ENCODE measurements at regions not wholly inside any gene's neighbourhood (a gene's known extent, or its start where the extent isn't known, plus 50 kb on each side); places are given as distances from the start of the nearest gene placed in this dataset.
"Not testable (repeated sequence)": the region's sequence is repeated elsewhere in the genome, so short reads cannot be mapped to it uniquely, and the experiment has no call there.

DNA sequence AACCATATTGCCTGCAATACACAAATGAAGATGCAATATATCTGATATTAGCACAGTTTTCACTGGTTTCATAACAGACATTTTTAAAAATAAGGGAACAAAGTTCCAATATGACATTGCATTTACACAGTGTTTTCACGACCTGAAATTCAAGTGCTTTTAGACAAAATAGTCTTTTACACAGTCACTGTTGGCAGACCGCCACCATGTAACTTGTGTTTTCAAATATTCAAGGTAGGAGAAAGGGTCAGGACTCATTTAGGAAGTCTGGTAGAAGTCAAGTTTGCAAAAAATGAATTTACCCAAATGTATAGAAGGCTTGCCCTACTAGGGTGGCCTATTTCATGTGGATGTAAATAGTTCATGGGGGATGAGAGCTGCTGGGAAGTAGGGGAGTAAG, 98.1 kb upstream of the TAS2R1 start:
- no peaks in the 10 kb centered on the region for H3K9me3 ChIP-seq (ENCODE audit: control insufficient read depth in 4 of 4, low read length in 3 of 4)
- H3K27ac ChIP-seq (ENCODE audit: low read depth in 1 of 2, low read length in 2 of 2) = no peak overlapping the region
- DNase-seq (ENCODE audit: low spot score) = no peak
- no peaks in the 10 kb centered on the region for H3K27me3 ChIP-seq (ENCODE audit: control insufficient read depth in 4 of 4, insufficient read depth in 4 of 4, low read length in 3 of 4)
- TF ChIP-seq FOXA1 (IDR thresholded peaks at IDR 0.05) (no peak), YY1 (IDR thresholded peaks at IDR 0.05) (no peak)
- H3K36me3 ChIP-seq (ENCODE audit: control insufficient read depth in 4 of 4, insufficient read depth in 3 of 4, low read depth in 1 of 4, low read length in 3 of 4) = no peaks in the 10 kb centered on the region
- no peak overlapping the region for H3K9ac ChIP-seq (ENCODE audit: low read depth in 1 of 2, low read length in 2 of 2)
- H3K4me3 ChIP-seq (ENCODE audit: low read depth in 1 of 3, low read length in 3 of 3) = no peak overlapping the region
- 75% methylated on average over 2 of the region's 2 CpGs for WGBS
- no peaks in the 10 kb centered on the region for H3K4me1 ChIP-seq (ENCODE audit: control insufficient read depth in 4 of 4, insufficient read depth in 4 of 4, low read length in 3 of 4)

DNA sequence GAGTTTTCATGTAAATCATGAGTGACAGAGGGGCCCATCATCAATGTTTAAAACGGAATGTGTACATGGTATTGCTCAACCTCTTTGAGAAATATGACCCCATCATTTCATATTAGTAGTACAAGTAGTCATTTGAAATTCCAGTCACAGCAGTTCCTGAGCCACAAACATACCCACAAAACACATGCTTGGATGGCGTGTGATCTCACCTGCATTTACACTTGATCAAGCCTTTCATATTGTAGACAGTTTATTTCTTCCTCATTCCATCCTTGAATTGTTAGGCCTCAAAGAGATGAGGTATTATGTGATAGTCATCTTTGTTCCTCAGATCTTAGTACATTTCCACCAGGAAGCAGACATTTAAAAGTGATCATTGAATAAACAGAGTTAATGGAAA, 96.8 kb upstream of the TAS2R1 start:
- Histone ChIP-seq H3K4me3 (ENCODE audit: low read depth in 1 of 3, low read length in 3 of 3) (no peak overlapping the region), H3K27ac (ENCODE audit: low read depth in 1 of 2, low read length in 2 of 2) (no peak overlapping the region), H3K9me3 (ENCODE audit: control insufficient read depth in 4 of 4, low read length in 3 of 4) (no peaks in the 10 kb centered on the region), H3K4me1 (ENCODE audit: control insufficient read depth in 4 of 4, insufficient read depth in 4 of 4, low read length in 3 of 4) (no peaks in the 10 kb centered on the region), H3K9ac (ENCODE audit: low read depth in 1 of 2, low read length in 2 of 2) (no peak overlapping the region), H3K27me3 (ENCODE audit: control insufficient read depth in 4 of 4, insufficient read depth in 4 of 4, low read length in 3 of 4) (no peaks in the 10 kb centered on the region), H3K36me3 (ENCODE audit: control insufficient read depth in 4 of 4, insufficient read depth in 3 of 4, low read depth in 1 of 4, low read length in 3 of 4) (no peaks in the 10 kb centered on the region)
- no peak for DNase-seq (ENCODE audit: low spot score)
- TF ChIP-seq TAF1 (conservative IDR thresholded peaks at IDR 0.05) = no peak
- TF ChIP-seq EGR1 (IDR thresholded peaks at IDR 0.05; ENCODE audit: low read depth in 2 of 2) = no peak
- TF ChIP-seq, protein P1, sequence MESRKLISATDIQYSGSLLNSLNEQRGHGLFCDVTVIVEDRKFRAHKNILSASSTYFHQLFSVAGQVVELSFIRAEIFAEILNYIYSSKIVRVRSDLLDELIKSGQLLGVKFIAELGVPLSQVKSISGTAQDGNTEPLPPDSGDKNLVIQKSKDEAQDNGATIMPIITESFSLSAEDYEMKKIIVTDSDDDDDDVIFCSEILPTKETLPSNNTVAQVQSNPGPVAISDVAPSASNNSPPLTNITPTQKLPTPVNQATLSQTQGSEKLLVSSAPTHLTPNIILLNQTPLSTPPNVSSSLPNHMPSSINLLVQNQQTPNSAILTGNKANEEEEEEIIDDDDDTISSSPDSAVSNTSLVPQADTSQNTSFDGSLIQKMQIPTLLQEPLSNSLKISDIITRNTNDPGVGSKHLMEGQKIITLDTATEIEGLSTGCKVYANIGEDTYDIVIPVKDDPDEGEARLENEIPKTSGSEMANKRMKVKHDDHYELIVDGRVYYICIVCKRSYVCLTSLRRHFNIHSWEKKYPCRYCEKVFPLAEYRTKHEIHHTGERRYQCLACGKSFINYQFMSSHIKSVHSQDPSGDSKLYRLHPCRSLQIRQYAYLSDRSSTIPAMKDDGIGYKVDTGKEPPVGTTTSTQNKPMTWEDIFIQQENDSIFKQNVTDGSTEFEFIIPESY (IDR thresholded peaks at IDR 0.05) = no peak
- no peak for TF ChIP-seq RXRA (IDR thresholded peaks at IDR 0.05)
- TF ChIP-seq FOXA1 (IDR thresholded peaks at IDR 0.05) = no peak
- 73% methylated on average over 2 of the region's 2 CpGs for WGBS

DNA sequence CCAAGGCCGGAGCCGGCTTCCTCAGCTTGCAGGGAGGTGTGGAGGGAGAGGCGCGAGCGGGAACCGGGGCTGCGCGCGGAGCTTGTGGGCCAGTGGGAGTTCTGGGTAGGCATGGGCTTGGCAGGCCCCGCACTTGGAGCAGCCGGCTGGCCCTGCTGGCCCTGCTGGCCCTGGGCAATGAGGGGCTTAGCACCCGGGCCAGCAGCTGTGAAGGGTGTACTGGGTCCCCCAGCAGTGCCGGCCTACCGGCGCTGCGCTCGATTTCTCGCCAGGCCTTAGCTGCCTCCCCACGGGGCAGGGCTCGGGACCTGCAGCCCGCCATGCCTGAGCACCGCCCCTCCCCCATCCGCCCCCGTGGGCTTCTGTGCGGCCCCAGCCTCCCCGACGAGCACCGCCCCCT, 95.1 kb upstream of the TAS2R1 start:
- H3K27me3 ChIP-seq (ENCODE audit: control insufficient read depth in 4 of 4, insufficient read depth in 4 of 4, low read length in 3 of 4); H3K4me1 ChIP-seq (ENCODE audit: control insufficient read depth in 4 of 4, insufficient read depth in 4 of 4, low read length in 3 of 4); H3K4me3 ChIP-seq (ENCODE audit: low read depth in 1 of 3, low read length in 3 of 3); H3K27ac ChIP-seq (ENCODE audit: low read depth in 1 of 2, low read length in 2 of 2); H3K9me3 ChIP-seq (ENCODE audit: control insufficient read depth in 4 of 4, low read length in 3 of 4); H3K36me3 ChIP-seq (ENCODE audit: control insufficient read depth in 4 of 4, insufficient read depth in 3 of 4, low read depth in 1 of 4, low read length in 3 of 4); H3K9ac ChIP-seq (ENCODE audit: low read depth in 1 of 2, low read length in 2 of 2); DNase-seq (ENCODE audit: low spot score): not testable (repeated sequence)
- 97% methylated on average over 28 of the region's 28 CpGs for WGBS

DNA sequence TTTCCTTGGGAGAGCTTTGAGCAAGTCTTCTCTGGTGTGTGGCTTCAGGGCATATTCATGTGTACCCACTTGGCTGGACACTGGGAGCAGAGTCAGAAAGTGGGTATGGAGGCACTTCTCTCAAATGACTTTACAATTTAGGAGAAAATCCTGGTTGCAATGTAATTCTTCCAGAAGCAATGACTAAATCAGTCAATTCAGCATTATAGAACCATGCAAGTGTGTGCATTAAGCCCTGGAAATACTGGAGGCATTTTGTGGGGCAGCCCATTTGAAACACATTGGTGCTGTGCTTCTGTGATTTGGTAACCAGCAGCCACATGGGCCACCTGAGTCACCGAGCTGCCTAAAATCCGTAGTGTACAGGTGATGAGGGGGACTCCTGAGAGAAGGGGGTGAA, 94.6 kb upstream of the TAS2R1 start:
- 89% methylated on average over 2 of the region's 2 CpGs for WGBS
- no peaks in the 10 kb centered on the region for H3K36me3 ChIP-seq (ENCODE audit: control insufficient read depth in 4 of 4, insufficient read depth in 3 of 4, low read depth in 1 of 4, low read length in 3 of 4)
- DNase-seq (ENCODE audit: low spot score) = no peak
- H3K27me3 ChIP-seq (ENCODE audit: control insufficient read depth in 4 of 4, insufficient read depth in 4 of 4, low read length in 3 of 4) = no peaks in the 10 kb centered on the region
- H3K4me3 ChIP-seq (ENCODE audit: low read depth in 1 of 3, low read length in 3 of 3) = no peak overlapping the region
- no peak overlapping the region for H3K27ac ChIP-seq (ENCODE audit: low read depth in 1 of 2, low read length in 2 of 2)
- no peak overlapping the region for H3K9ac ChIP-seq (ENCODE audit: low read depth in 1 of 2, low read length in 2 of 2)
- no peaks in the 10 kb centered on the region for H3K4me1 ChIP-seq (ENCODE audit: control insufficient read depth in 4 of 4, insufficient read depth in 4 of 4, low read length in 3 of 4)
- no peaks in the 10 kb centered on the region for H3K9me3 ChIP-seq (ENCODE audit: control insufficient read depth in 4 of 4, low read length in 3 of 4)
- TF ChIP-seq, protein P1 (IDR thresholded peaks at IDR 0.05) = no peak
- TF ChIP-seq CTCF (IDR thresholded peaks at IDR 0.05; ENCODE audit: low read depth, low read length, missing input control) (no peak), HNF4G (IDR thresholded peaks at IDR 0.05) (no peak), NR2F2 (IDR thresholded peaks at IDR 0.05) (no peak), JUND (IDR thresholded peaks at IDR 0.05) (no peak), EGR1 (IDR thresholded peaks at IDR 0.05; ENCODE audit: low read depth in 2 of 2) (no peak), YY1 (IDR thresholded peaks at IDR 0.05) (no peak), SP1 (IDR thresholded peaks at IDR 0.05) (no peak), FOXA2 (IDR thresholded peaks at IDR 0.05) (no peak), TAF1 (conservative IDR thresholded peaks at IDR 0.05) (no peak), HNF4A (conservative IDR thresholded peaks at IDR 0.05) (no peak), REST (IDR thresholded peaks at IDR 0.05) (no peak)
- TF ChIP-seq, protein P2, sequence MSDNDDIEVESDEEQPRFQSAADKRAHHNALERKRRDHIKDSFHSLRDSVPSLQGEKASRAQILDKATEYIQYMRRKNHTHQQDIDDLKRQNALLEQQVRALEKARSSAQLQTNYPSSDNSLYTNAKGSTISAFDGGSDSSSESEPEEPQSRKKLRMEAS (IDR thresholded peaks at IDR 0.05) = no peak
